Fibroblast of lung (primary cell): ENCODE measurements at regions not wholly inside any gene's neighbourhood (a gene's known extent, or its start where the extent isn't known, plus 50 kb on each side); places are given as distances from the start of the nearest gene placed in this dataset.
A peak's percentile ranks its signal among the peaks of the same experiment; 100 is the strongest.

Experiments used
- DNase-seq, 2 donors: peaks; one replicate each; pipeline versions ENCODE4 v3.0.0 to v3.0.0-alpha.2; 2010; ENCODE audit warnings: low read depth in 2 of 2
- H2AFZ ChIP-seq: 2 replicates; pipeline ENCODE4 v1.5.1; 2012; ENCODE audit warnings: low read length, control low read depth, inconsistent platforms
- H3K27ac ChIP-seq: 2 replicates; pipeline ENCODE4 v1.5.1; 2011; ENCODE audit warnings: low read length, control low read depth; ENCODE audit not compliant: insufficient read depth
- H3K27me3 ChIP-seq: 2 replicates; pipeline ENCODE4 v1.5.1; 2011; ENCODE audit warnings: mild to moderate bottlenecking, low read length; ENCODE audit not compliant: control insufficient read depth, insufficient read depth
- H3K36me3 ChIP-seq: 2 replicates; pipeline ENCODE4 v1.5.1; 2011; ENCODE audit warnings: low read length; ENCODE audit not compliant: control insufficient read depth, insufficient read depth
- H3K4me1 ChIP-seq: 2 replicates; pipeline ENCODE4 v1.5.1; 2011; ENCODE audit warnings: low read length; ENCODE audit not compliant: control insufficient read depth, insufficient read depth; ENCODE audit errors: extremely low read depth
- H3K4me2 ChIP-seq: 2 replicates; pipeline ENCODE4 v1.5.1; 2011; ENCODE audit warnings: low read length, control low read depth; ENCODE audit not compliant: insufficient read depth; ENCODE audit errors: extremely low read depth
- H3K4me3 ChIP-seq, 4 experiments: fragments of 200-600 bp in 1 of 4; sonication (generic) in 1 of 4; replicated peaks in 1 of 4; 2 replicates each; pipeline ENCODE4 v1.5.1; 2011 to 2016; ENCODE audit warnings: low read length in 4 of 4, low read depth in 3 of 4, mild to moderate bottlenecking in 3 of 4, control low read depth in 2 of 4, inconsistent platforms in 1 of 4, mixed read lengths in 1 of 4; ENCODE audit not compliant: insufficient read depth in 1 of 4; ENCODE audit errors: control extremely low read depth in 1 of 4
- H3K79me2 ChIP-seq: 2 replicates; pipeline ENCODE4 v1.5.1; 2012; ENCODE audit warnings: mild to moderate bottlenecking, low read length, inconsistent platforms; ENCODE audit not compliant: control insufficient read depth, insufficient read depth
- H3K9ac ChIP-seq: 2 replicates; pipeline ENCODE4 v1.5.1; 2011; ENCODE audit warnings: mild to moderate bottlenecking, low read length, control low read depth; ENCODE audit not compliant: insufficient read depth
- H3K9me3 ChIP-seq: 2 replicates; pipeline ENCODE4 v1.5.1; 2012; ENCODE audit warnings: low read depth, low read length; ENCODE audit not compliant: control insufficient read depth, insufficient read depth
- H4K20me1 ChIP-seq: 2 replicates; pipeline ENCODE4 v1.5.1; 2011; ENCODE audit warnings: low read length; ENCODE audit not compliant: control insufficient read depth, insufficient read depth; ENCODE audit errors: extremely low read depth
- CTCF ChIP-seq, 2 donors: IDR thresholded peaks in 1 of 2; conservative IDR thresholded peaks in 1 of 2; 1 replicate in 1 of 2; 2 replicates in 1 of 2; pipeline ENCODE4 v1.5.1; 2011 to 2012; ENCODE audit warnings: low read length in 2 of 2, control low read depth in 1 of 2, inconsistent platforms in 1 of 2, low read depth in 1 of 2, mild to moderate bottlenecking in 1 of 2
- EZH2 ChIP-seq: IDR thresholded peaks from 2 replicates; pipeline ENCODE4 v1.5.1; 2012; ENCODE audit warnings: low read length, control low read depth, mild to moderate bottlenecking; ENCODE audit errors: missing control alignments

- no peaks in the 10 kb centered on the region for H3K36me3 ChIP-seq
- H3K4me3 ChIP-seq: no peak overlapping the region
- no peaks in the 10 kb centered on the region for H3K9me3 ChIP-seq
- H4K20me1 ChIP-seq: no peaks in the 10 kb centered on the region
- DNase-seq: peak in 1 of 2 donors; percentile 32
- H3K4me2 ChIP-seq: no peak overlapping the region
- TF ChIP-seq CTCF (conservative IDR thresholded peaks at IDR 0.05 in 1 of 2, IDR thresholded peaks at IDR 0.05 in 1 of 2; ENCODE audit: low read depth in 1 of 2, low read length in 2 of 2) (no peak), EZH2 (no peak)
- H2AFZ ChIP-seq: no peak overlapping the region
- no peaks in the 10 kb centered on the region for H3K79me2 ChIP-seq
- H3K27me3 ChIP-seq: no peaks in the 10 kb centered on the region
- H3K9ac ChIP-seq: no peak overlapping the region
- peaks cover 7% of the 10 kb centered on the region for H3K4me1 ChIP-seq
- no peak overlapping the region for H3K27ac ChIP-seq
Observed at GRCh38 chr2:62568983-62569837, 63.2 kb upstream of the TMEM17 start.

- H3K4me2 ChIP-seq: no peak overlapping the region
- peak in 1 of 2 donors; percentile 11 for DNase-seq
- peaks cover 5% of the 10 kb centered on the region for H3K4me1 ChIP-seq
- H4K20me1 ChIP-seq: no peaks in the 10 kb centered on the region
- no peak for TF ChIP-seq CTCF (conservative IDR thresholded peaks at IDR 0.05 in 1 of 2, IDR thresholded peaks at IDR 0.05 in 1 of 2; ENCODE audit: low read depth in 1 of 2, low read length in 2 of 2)
- no peak for TF ChIP-seq EZH2
- no peak overlapping the region for H3K4me3 ChIP-seq
- no peak overlapping the region for H3K9ac ChIP-seq
- H2AFZ ChIP-seq: no peak overlapping the region
- H3K27me3 ChIP-seq: no peaks in the 10 kb centered on the region
- no peaks in the 10 kb centered on the region for H3K9me3 ChIP-seq
- H3K36me3 ChIP-seq: no peaks in the 10 kb centered on the region
- no peak overlapping the region for H3K27ac ChIP-seq
- no peaks in the 10 kb centered on the region for H3K79me2 ChIP-seq
Observed at GRCh38 chr2:62568074-62568473, 62.1 kb upstream of the TMEM17 start.

GRCh38 chr2:62567669-62568068, 61.7 kb upstream of the TMEM17 start:
- no peaks in the 10 kb centered on the region for H4K20me1 ChIP-seq
- no peak overlapping the region for H3K27ac ChIP-seq
- DNase-seq: no peak
- H3K79me2 ChIP-seq: no peaks in the 10 kb centered on the region
- TF ChIP-seq CTCF (conservative IDR thresholded peaks at IDR 0.05 in 1 of 2, IDR thresholded peaks at IDR 0.05 in 1 of 2; ENCODE audit: low read depth in 1 of 2, low read length in 2 of 2): no peak
- TF ChIP-seq EZH2: no peak
- no peak overlapping the region for H3K4me3 ChIP-seq
- no peak overlapping the region for H2AFZ ChIP-seq
- no peaks in the 10 kb centered on the region for H3K9me3 ChIP-seq
- H3K4me1 ChIP-seq: peaks cover 5% of the 10 kb centered on the region
- H3K4me2 ChIP-seq: no peak overlapping the region
- H3K27me3 ChIP-seq: no peaks in the 10 kb centered on the region
- H3K9ac ChIP-seq: no peak overlapping the region
- no peaks in the 10 kb centered on the region for H3K36me3 ChIP-seq
